Gastroesophageal sphincter (tissue), 4 donors: ENCODE measurements at regions not wholly inside any gene's neighbourhood (a gene's known extent, or its start where the extent isn't known, plus 50 kb on each side); places are given as distances from the start of the nearest gene placed in this dataset.

ENCODE experiments used
- ATAC-seq: fragments of 150-250 bp; one replicate; pipeline ENCODE4 v1.9.1; 2016; ENCODE audit warnings: mild to moderate bottlenecking, moderate library complexity
- H3K27ac ChIP-seq, 4 donors: fragments of 200-600 bp; sonication (generic) in 3 of 4; 1 replicate in 3 of 4; 2 replicates in 1 of 4; pipeline ENCODE4 v1.5.1; 2016 to 2019
- H3K27me3 ChIP-seq: fragments of 200-600 bp; sonication (generic); one replicate; pipeline ENCODE4 v1.5.1; 2019
- H3K36me3 ChIP-seq, 2 donors: fragments of 200-600 bp; sonication (generic); one replicate each; pipeline ENCODE4 v1.5.1; 2019; ENCODE audit warnings: control low read depth in 1 of 2
- H3K4me1 ChIP-seq, 3 donors: fragments of 200-600 bp; sonication (generic); 1 replicate in 2 of 3; 2 replicates in 1 of 3; pipeline ENCODE4 v1.5.1; 2016 to 2019; ENCODE audit warnings: control low read depth in 2 of 3
- H3K4me3 ChIP-seq, 2 donors: fragments of 200-600 bp; sonication (generic); one replicate each; pipeline ENCODE4 v1.5.1; 2019; ENCODE audit warnings: mild to moderate bottlenecking in 1 of 2, moderate library complexity in 1 of 2
- H3K9me3 ChIP-seq, 3 donors: fragments of 200-600 bp; sonication (generic); one replicate each; pipeline ENCODE4 v1.5.1; 2017 to 2019; ENCODE audit warnings: control low read depth in 2 of 3
- EP300 ChIP-seq: sonication (generic); formaldehyde crosslinking; IDR thresholded peaks from one replicate; pipeline ENCODE4 v1.6.1; 2017; ENCODE audit warnings: antibody characterized with exemption, mild to moderate bottlenecking
- POLR2A ChIP-seq, 2 donors: fragments of 450-650 bp; IDR thresholded peaks; one replicate each; pipeline ENCODE4 v1.6.1; 2017; ENCODE audit warnings: antibody characterized with exemption in 2 of 2, mild to moderate bottlenecking in 2 of 2, moderate library complexity in 1 of 2
- POLR2AphosphoS5 ChIP-seq: sonication (generic); formaldehyde crosslinking; IDR thresholded peaks from one replicate; pipeline ENCODE4 v1.6.1; 2017; ENCODE audit warnings: antibody characterized with exemption
- WGBS, 2 donors: methylation state at CpG; one replicate each; pipeline ENCODE4 v1.1.5; 2018; ENCODE audit warnings: low coverage in 1 of 2; 5-methylcytosine and 5-hydroxymethylcytosine counted together
- TF ChIP-seq, protein P1 (sequence below), 4 experiments: fragments of 200-600 bp in 2 of 4; fragments of 450-650 bp in 2 of 4; sonication (generic) in 1 of 4; IDR thresholded peaks; one replicate each; pipeline ENCODE4 v1.5.1; 2017 to 2019; ENCODE audit warnings: antibody characterized with exemption in 4 of 4, mild to moderate bottlenecking in 2 of 4, moderate library complexity in 2 of 4

DNA sequence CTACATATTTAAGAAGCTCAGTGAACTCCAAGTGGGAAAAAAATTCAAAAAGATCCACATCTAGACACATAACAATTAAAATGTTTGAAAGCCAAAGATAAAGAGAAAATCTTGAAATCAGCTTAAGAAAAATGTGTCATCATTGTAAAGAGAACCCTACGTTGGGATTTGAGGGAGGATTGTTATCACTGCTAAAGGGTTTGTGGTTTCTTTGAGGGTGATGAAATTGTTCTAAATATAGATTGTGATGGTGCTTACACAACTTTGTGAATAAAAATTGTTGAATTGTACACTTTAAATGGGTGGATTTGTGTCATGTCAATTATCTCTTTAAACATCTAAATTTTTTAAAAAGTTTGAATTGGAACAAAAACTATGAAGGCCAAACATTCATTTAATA is 92.2 kb upstream of the ADAMTS19 start:
- Histone ChIP-seq H3K36me3 (no peaks in the 10 kb centered on the region), H3K4me1 (no peaks in the 10 kb centered on the region), H3K9me3 (no peaks in the 10 kb centered on the region), H3K27me3 (no peaks in the 10 kb centered on the region), H3K27ac (no peak overlapping the region), H3K4me3 (no peak overlapping the region)
- no peak for TF ChIP-seq POLR2A (IDR thresholded peaks at IDR 0.05)
- TF ChIP-seq, protein P1, sequence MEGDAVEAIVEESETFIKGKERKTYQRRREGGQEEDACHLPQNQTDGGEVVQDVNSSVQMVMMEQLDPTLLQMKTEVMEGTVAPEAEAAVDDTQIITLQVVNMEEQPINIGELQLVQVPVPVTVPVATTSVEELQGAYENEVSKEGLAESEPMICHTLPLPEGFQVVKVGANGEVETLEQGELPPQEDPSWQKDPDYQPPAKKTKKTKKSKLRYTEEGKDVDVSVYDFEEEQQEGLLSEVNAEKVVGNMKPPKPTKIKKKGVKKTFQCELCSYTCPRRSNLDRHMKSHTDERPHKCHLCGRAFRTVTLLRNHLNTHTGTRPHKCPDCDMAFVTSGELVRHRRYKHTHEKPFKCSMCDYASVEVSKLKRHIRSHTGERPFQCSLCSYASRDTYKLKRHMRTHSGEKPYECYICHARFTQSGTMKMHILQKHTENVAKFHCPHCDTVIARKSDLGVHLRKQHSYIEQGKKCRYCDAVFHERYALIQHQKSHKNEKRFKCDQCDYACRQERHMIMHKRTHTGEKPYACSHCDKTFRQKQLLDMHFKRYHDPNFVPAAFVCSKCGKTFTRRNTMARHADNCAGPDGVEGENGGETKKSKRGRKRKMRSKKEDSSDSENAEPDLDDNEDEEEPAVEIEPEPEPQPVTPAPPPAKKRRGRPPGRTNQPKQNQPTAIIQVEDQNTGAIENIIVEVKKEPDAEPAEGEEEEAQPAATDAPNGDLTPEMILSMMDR (IDR thresholded peaks at IDR 0.05) = no peak
- TF ChIP-seq EP300 = no peak
- no peak for TF ChIP-seq POLR2AphosphoS5
- 38 to 56% methylated on average over 1 of the region's 1 CpG for WGBS, 2 donors
- ATAC-seq = no peak

DNA sequence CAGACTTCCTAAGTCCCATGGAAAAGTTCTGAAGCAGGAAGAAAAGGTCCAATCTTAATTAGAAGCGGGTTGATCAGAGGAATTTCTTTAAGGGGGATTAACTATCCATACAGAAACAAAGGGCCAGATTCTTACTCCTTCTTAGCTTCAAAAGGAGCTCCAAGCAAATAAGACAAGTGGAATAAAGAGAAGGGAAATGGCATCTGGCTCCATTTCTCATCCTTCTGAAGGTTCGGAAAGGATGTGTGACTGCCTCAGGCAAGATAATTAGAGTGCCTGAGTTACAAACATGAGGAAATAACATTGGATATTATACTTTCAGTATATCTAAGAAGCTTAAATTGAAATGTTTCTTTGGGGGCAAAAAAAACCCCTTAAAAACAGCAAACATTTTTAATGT is 88.1 kb upstream of the ADAMTS19 start:
- Histone ChIP-seq H3K36me3 (no peaks in the 10 kb centered on the region), H3K27me3 (no peaks in the 10 kb centered on the region), H3K27ac (no peak overlapping the region), H3K4me3 (no peak overlapping the region), H3K4me1 (no peaks in the 10 kb centered on the region), H3K9me3 (no peaks in the 10 kb centered on the region)
- WGBS, 2 donors = 51 to 68% methylated on average over 2 of the region's 2 CpGs
- ATAC-seq = no peak
- TF ChIP-seq, protein P1 (IDR thresholded peaks at IDR 0.05) = no peak
- TF ChIP-seq POLR2AphosphoS5 (no peak), EP300 (no peak), POLR2A (IDR thresholded peaks at IDR 0.05) (no peak)

DNA sequence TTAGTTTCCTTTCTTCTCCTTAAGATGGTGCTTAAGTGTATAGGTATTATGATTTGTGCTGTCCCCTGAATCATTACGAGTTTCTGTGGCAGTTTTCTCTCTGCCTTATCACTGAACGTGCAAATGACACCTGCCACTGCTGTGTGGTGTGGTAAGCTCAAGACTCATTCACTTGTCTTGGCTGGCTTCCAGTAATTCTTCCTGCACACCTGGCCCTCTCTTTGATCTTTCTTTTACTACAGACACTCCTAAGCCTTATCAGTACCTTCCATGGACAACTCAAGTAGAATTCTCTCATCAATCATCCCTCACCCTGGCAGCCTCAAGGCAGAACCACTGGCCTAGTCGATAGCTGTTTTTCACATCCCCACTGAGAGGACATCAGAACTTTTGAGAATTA is 82.6 kb upstream of the ADAMTS19 start:
- Histone ChIP-seq H3K9me3 (no peaks in the 10 kb centered on the region), H3K36me3 (no peaks in the 10 kb centered on the region), H3K4me1 (no peaks in the 10 kb centered on the region), H3K27ac (no peak overlapping the region), H3K4me3 (no peak overlapping the region), H3K27me3 (no peaks in the 10 kb centered on the region)
- WGBS, 2 donors = 52 to 78% methylated on average over 3 of the region's 3 CpGs
- TF ChIP-seq POLR2AphosphoS5 (no peak), EP300 (no peak), POLR2A (IDR thresholded peaks at IDR 0.05) (no peak)
- ATAC-seq = no peak

DNA sequence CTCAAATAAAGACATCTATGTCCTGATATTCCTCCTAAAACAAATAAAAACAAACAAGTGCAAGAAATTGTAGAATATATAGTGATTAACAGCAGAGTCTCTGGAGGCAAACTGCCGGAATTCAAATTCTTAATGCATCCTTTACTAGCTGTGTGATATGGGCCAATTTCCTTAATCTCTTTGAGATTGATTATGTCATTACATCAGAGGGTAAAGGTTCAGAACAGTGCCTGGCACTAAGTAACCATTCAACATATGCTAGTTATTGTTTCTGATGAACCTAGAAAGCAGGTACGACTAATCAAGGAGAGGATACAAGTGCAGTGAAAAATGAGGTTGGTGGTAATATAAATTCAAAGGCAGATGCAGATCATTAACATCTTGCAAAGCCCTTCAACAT is 81.1 kb upstream of the ADAMTS19 start:
- Histone ChIP-seq H3K27ac (no peak overlapping the region), H3K9me3 (no peaks in the 10 kb centered on the region), H3K27me3 (no peaks in the 10 kb centered on the region), H3K4me1 (no peaks in the 10 kb centered on the region), H3K4me3 (no peak overlapping the region), H3K36me3 (no peaks in the 10 kb centered on the region)
- TF ChIP-seq EP300 (no peak), POLR2AphosphoS5 (no peak), POLR2A (IDR thresholded peaks at IDR 0.05) (no peak)
- TF ChIP-seq, protein P1 (IDR thresholded peaks at IDR 0.05) = no peak
- no peak for ATAC-seq
- 85 to 88% methylated on average over 2 of the region's 2 CpGs for WGBS, 2 donors

DNA sequence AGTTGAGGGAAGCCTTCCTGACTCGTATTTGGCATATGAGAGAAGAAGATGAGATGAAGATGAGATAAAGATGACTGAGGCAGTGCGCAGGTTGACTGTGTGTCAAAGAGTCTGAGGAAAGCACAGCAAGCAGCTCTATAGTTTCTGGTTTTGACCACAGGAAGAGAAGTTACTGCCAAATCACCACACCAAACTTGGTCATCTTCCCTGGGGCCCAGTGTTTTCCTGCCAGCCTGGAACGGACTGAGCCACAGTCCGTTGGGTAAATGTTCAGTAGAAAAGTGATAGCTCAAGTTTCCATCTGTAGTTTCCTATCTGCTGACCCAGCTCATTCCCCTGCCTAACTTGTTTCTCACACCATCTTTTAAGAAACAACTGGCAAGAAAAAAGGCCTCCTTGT is 80.7 kb upstream of the ADAMTS19 start:
- WGBS, 2 donors = 61 to 73% methylated on average over 4 of the region's 4 CpGs
- Histone ChIP-seq H3K4me3 (no peak overlapping the region), H3K4me1 (no peaks in the 10 kb centered on the region), H3K9me3 (no peaks in the 10 kb centered on the region), H3K27me3 (no peaks in the 10 kb centered on the region), H3K27ac (no peak overlapping the region), H3K36me3 (no peaks in the 10 kb centered on the region)
- no peak for ATAC-seq
- TF ChIP-seq POLR2AphosphoS5 (no peak), POLR2A (IDR thresholded peaks at IDR 0.05) (no peak), EP300 (no peak)
- TF ChIP-seq, protein P1 (IDR thresholded peaks at IDR 0.05) = no peak
